ENCODE measurements at regions not wholly inside any gene's neighbourhood (a gene's known extent, or its start where the extent isn't known, plus 50 kb on each side); places are given as distances from the start of the nearest gene placed in this dataset.

DNA sequence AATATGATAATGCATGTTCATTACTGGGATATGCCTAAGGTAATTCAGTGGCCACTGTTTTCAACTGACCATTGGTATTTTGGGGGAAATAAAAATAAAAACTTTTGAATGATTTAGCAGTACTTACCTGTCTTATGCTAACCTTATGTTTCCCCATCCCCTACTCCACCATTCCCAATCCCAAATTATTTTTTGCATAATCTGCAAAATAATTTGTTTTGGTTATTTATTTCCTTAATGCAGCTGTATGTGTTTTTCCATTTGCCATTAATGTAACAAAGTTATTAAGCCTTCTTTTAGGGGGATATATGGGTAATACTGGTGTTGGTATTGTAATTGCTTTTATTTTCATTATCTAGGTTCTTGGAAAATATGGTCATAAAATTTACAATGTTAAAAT, 213.9 kb upstream of the GULP1 start:
- DNase-seq, result no peak

DNA sequence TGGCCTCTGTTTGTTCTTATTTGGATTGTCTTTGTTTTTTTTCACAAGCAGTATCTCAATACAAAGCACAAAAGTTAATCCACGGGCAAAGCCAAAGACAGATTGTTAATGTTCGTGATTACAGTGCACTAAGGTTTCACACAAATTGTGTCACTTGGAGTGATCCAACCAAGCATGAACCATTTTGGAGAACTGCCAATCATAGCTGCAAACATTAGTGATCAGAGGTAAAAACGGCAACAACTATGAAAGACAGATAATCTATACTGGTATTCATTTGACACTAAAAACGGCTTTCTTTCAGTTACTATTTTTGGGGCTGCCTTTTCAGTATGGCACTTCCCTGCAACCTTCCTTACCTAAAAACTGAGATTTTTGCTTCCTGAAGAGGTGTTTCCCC, 213.1 kb upstream of the GULP1 start:
- DNase-seq, result no peak

DNA sequence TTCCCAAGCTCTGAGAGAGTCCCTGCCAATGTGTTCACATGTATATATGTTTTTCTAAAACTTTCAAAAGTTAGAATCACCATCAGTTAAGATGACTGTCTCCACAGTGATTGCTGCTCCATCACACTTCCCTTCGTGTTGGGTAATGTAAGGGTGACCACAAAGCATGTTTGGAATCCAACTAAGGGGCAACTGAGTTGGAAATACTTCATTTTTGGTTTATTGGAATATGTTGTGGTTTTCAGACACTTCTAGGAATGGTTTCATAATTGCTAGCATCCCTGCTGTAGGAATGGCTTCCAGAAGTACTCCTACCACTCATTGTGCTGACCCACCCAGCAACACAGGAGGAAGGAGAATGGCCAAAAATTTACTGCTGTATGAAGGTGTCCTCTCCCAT, 212.5 kb upstream of the GULP1 start:
- no peak for DNase-seq

DNA sequence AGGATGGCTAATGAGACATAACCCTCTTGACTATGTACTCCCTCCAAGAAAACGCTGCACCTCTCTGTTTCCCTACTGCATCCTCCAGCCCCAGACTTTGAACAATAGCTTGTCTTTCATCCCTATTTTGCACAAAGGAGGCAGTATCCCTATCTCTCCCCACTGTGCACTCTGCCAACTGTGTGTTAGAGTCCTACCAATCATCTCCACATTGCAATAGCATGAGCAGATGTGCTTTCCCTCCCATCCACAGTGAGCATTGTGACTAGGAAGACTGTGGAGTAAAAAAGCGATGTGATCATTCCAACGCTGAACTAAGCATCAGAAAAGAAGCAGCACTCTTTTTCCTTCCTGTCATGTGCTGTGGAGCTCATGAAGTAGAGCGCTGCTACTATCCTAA, 206.3 kb upstream of the GULP1 start:
- DNase-seq, result no peak

DNA sequence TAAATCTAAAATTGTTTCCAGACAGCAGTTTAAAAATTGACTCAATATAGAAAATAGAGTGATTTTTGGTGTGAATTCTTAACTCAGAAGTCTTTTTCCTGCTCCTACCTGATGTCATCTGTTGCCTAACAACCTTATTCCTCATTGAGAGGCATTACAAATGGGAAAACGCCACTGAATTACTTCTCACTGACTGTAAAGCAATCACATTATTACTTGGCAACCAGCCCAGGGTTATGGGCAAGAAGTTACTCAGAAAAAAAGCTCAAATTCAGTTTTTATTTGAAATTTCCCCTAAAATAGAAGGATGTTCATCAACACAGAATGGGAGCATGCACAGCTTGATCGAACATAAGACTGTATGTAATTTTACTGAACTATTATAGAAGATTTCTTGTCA, 201.8 kb upstream of the GULP1 start:
- DNase-seq, result no peak

DNA sequence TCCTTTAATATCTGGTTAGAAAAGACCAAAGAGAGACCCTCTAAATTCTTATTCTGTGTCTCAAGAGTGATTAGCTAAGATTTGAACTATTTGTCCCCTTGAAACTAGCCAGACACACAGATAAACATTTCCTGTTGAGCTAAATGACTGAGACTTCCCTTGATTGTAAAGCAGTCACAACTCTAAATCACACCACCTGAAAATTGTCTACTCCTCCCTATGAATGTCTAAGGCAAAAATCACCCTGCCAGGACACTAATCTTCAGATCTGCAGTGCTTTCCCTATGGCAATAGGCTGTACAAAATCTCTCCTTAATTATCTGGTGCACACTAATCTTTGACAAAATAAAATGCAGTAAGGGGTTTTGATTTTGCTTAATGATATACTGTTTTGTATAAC, 200.5 kb upstream of the GULP1 start:
- DNase-seq, result no peak

DNA sequence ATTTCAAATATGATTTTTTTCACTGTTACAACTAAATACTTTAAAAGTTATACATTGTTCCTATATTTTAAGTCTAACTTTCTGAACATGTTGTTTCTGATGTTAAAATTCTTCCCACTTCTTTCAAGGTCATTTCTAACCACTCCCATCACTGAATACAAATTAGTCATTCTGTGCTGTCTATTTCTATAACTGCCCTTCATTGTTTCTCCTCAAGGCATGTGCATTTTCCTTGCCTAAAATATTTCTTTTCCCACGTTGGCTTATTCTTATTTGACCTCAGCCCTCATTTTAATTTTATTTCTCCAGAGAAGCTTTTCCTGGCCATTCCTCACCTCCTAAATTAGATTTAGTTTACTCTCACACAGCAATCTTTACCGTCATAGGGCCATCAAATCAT, 198.9 kb upstream of the GULP1 start:
- no peak for DNase-seq

DNA sequence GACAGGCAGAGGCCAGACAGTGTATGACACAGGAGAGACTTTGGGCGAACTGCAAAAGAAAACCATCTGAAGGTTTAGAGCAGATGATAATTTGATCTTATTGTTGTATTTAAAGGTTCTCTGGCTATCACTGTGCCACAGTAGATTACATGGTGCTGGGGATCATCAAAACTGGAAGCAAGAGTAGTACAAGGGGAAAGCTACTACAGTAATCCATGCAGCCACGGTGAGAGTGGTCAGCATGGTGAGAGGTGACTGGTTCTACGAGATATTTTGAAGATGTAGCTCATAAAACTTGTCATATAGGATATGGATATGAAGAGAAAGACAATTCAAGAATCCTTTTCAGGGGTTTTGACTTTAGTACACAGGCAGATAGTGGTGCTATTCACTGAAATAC, 194.8 kb upstream of the GULP1 start:
- DNase-seq, result no peak

DNA sequence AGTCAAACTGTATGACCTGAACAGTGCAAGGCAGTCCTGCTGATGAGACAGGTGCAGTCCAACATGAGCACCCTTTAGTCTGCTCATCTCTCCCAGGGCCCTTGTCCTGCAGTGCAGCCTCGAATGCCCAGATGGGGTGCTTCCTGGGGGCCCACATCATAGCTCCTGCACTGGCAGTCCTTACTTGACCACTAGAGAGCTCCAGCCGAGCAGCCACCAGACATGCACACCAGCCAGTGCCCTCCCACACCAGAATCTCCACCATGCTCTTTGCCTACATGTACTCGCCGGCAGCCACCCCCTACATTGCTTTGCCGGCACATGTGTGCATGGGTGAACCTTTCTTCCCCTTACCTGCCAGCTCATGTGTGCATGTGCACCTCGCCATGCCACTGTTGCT, 188.8 kb upstream of the GULP1 start:
- no peak for DNase-seq

DNA sequence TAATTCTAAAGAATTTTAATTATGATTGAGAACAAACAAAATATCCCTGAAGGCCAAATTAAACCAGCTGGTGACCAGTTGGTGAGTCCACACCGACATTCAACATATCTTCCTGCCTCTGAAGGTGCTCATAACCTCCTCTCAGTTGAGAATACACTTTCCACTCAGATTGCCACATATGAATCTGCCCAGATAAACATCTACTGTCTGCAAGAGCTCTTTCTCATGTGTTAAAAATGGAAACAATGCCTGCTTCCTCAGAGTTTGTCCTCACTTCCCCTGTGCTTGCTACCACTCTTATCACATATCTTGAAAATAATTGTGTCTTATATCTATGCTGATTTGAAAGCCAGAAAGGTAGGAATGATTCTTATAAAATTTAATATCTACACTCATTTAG, 177.7 kb upstream of the GULP1 start:
- no peak for DNase-seq

DNA sequence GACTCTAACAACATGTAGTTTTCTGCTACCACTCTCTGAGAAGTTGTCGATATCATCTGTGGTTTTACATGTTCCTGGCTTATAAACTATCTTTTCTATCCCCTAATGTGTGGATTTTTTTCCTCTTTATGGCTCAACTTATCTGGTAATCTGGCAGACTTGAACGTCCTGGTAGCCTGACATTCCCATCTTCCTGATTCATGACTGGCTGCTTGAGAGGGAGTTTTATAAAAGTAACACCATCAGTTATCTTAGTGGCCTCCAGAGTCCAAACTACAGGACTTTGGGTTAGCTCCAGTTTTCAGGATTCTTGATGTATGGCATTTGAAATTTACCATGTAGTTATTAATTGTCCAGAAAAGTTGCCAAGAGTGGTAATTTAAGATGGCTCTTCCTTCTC, 174.0 kb upstream of the GULP1 start:
- no peak for DNase-seq

DNA sequence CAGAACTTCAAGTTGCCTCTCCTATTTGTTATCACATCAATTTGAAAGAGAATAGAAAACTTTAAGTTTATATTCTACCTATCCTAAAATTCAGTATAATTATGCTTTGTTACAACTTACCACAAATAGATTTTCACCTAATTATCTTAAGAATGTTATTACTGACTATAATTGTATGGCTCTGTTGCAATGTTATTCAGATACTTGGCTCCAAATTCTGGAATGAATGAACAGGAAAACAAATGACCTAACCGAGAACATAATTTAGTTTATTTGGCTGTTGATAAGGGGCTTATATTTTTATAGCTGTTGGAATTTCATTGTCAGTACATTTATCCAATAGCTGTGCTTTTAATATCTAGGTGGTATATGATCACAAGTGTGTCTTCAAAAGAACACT, 173.2 kb upstream of the GULP1 start:
- DNase-seq, result no peak

DNA sequence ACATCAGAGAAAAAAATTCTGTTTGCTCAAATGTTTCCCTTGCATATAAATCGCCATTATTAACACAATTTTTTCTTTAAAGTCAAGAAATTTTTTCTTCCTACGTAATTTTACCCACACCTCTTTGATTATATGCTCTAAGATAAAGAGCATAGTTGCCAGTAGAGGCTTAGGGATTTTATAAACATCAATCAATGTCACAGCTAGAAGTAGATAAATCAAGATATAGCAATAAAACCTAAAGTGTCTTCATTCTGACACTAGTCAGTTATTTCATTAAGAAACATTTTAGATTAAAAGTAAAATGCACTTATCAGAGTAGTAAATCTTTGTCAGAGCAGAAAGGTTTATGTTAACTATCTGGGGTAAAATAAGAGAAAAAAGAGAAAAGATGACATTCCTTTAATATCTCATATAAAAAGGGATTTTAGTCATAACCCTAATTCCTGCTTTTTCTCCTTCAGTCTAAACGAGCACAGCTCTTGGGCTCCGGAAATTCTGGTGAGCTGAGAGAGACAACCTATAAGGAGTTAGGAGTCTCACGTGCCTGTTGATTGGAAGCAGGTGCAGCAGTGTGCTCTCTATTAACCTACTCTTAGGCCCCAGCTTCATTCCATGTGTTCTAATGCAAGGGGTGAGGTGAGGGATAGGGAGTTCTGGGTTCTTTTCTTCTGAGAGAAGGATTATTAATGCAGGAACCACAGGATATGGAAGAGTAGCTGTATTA, 172.4 kb upstream of the GULP1 start:
- no peak for DNase-seq

DNA sequence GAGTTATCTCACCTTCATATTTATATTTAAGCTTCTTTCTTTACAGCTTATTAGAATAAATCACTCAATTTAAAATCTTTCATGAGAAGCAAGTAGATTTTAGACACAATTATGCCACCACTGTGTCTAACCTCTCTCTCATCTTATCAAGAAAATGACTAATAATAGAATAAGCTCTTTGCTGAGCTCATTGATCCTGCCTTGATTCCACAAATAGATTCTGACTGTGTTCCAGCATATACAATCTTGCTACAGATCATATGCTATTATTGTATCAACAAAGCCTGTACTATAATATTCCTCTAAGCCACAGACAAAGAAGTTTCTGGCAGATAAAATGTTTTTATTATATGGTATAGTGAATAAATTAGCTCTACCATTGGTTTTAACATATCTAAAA, 168.7 kb upstream of the GULP1 start:
- no peak for DNase-seq

DNA sequence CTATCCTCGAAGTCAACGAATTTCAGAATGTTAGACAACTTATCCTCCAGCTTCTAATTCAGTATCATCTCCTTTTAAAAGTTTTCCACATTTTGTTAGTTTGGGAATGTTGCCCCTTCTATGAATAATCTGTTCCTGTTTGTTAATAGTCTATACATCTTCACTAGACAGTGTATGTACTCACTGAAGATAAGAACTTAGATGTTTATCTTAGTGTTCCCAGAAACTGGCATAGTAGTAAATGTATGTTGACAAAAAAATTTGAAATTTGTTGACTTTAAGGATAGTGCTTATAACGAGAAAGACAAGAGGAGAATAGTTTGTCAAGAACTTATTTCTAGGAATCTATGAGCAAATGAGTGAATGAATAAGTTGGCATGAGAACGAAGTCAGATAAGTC, 162.0 kb upstream of the GULP1 start:
- no peak for DNase-seq

DNA sequence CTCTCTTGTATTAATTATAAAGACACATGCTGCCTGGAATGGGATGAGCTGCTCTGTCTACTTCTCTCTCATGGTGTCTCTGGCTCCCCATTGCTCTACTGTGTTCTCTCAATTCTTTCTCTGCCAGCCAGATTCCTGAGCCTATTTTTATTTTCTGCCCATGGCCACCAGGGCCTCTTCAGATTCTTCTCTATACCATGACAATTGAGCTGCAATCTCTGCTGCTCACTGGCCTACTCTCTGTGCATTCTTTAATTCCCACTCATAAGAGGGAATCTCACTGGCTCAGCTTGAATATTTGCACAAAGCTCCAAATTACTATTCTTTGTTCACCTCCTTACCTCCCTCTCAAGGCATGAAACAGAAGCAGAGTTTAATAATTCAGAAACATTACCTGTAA, 161.4 kb upstream of the GULP1 start:
- no peak for DNase-seq

DNA sequence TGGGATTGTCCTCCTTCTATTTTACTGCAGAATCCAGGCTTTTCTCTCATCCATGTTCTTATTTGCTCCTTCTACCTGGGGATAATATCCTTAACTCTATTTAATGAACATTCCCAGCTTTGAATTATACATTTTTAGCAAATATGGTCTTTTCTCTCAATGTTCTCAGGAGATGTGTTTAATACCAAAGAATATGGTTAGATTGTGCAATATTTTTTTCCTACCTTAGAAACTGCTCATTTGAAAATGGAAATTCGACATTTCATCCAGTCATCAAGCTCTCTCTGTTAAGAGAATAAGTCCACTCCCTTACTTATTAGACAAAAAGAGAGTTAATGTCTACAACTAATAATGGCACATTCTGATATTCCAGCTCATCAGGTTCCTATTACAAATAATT, 160.4 kb upstream of the GULP1 start:
- DNase-seq, result no peak

DNA sequence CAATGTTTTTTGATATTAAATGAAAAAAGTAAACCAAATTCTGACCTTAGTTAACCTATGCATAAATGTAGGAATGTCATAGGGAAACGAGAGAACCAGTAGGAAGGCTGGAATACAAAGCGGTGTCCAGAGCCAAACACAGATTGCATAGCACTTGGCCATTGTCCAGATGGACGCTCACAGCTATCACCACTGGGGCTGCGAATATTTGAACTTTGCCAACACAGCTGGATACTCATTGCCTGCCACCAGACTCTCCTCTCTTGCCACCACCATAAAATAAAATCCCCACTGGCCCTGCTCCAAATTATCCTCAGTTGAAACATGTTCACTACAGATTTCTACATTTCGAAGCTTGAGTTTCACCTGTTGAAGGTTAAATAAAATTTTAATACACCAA, 159.3 kb upstream of the GULP1 start:
- DNase-seq, result no peak

DNA sequence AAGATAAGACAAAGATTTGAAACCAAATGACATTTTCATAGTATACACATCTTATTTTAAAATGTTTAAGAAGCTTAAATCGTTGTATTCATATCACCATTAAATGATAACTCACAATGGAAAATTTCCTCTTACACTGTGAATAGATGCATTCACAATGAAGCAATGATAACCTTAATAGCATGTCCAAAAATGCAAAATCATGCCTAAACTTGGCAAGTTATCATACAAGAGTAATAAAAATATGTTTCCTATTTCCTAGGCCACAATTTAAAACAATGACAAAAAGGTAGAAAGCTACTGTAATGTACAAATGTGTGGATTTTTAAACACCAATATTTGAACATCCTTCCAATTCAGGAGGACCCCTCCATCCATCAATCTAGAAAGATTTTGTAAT, 157.4 kb upstream of the GULP1 start:
- DNase-seq, result no peak

DNA sequence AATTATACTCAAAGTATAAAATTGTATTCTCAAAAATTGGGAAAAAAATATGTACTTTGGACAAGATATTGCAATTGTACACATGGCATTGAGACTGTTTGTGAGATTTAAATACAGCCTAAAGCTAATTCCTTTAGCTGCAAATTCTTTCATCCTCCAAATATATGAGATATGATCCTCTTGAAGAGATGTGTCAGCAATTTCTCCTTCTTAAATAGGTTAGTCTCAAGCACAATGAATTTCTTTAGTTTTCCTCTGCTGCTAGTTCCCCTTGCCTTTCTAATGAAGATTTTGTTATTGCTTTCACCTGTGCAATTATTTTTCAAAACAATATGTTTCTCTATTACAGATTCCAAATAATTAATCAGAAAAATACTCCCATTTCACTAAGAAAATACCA, 153.4 kb upstream of the GULP1 start:
- DNase-seq, result no peak

DNA sequence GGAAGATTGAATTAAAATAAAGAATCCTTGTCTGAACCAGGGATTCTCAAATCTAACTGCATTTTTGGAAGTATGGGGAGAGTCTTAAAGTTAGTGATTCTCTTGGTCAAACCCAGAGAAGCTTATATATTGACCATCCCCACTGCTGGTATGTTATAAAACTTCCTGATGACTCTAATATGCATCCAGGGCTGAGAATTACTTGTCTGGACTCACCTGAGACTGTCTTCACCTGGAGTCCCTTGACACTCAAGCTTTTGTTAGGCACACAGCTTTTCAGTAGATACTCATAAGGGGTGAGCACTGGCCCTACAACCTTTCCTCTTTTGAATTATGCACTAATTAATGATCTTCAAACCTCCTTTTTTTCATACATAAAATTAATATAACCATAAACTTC, 149.6 kb upstream of the GULP1 start:
- DNase-seq, result no peak

DNA sequence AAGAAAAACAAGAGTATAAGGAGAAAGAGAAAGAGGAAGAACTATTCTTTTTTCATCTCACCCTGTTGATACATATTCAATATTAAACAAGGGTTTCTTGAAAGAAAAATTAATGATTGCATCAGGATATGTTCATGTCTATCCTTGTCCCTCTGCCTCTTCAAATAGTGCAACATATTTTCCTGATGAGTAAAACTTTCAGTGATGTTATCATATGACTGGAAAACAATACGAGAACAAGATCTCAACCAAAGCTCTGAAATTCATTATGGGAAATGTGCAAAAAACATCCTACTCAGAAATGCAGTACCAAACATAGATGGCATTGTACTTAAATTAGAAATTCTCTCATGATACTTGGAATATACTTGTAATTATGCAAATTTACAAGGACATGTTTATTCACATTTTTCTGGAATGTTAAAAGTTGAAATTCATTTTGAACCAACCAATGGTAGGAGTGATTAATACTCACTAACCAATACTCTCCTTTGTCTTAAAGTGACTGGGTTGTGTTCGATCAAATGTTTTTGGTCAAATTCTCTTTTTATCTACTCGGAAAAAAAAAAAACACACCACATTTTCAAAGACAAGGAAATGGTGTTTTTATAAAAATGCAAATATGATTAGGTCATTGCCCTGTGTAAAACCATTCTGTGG, 148.9 kb upstream of the GULP1 start:
- no peak for DNase-seq

DNA sequence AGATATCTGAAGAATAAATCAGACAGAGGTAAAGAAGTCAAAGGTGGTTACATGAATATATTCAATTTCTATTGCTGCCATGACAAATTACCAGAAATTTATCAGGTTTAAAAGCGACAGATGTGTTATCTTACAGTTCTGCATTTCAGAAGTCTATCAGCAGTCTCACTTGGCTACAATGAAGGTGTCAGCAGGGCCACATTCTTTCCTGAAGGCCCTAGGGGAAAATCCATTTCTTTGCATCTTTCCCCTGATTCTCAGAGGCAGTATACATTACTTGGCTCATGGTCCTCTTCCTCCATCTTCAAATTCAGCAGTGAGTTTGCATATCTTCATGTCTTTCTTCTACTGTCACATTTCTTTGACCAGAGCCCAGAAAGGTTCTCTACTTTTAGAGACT, 145.8 kb upstream of the GULP1 start:
- no peak for DNase-seq

DNA sequence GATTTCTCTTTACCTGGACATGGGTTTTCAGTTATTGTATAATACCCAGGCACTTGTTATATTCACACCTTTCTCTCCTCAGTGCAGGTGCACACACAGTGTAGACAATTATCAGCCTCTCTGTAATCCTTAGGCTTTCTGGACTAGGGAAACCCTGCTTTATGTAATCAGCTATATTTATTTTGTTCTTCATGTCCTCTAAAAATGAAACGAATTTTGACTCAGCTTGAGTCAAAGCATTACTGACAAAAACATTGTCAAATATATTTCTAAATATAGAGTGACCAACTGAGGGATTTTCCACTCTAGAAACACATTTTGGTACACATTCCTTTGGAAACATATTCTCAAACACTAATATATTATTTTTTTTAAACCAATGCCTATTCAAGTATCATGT, 144.8 kb upstream of the GULP1 start:
- DNase-seq, result no peak

DNA sequence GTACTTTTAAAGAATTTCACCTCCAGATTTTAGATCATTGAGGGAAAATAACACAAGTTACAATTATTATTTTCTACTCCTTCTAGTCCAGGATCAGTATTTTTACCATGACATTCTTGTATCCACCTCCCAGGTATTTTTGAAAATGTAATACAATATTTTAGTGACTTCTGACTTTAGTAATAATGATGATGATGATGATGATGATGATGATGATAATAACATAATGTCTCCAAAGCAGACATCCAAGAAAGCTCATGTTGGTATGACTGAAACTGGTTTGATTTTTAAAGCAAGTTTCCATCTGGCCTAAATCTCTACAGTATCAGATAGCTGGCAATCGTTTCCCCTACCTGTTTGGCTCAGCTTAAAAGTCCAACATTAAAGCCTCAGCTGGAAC, 140.0 kb upstream of the GULP1 start:
- DNase-seq, result no peak

Data from NCI-H1694 (cell line).